Endodermal cell (in vitro differentiated cells): ENCODE measurements at regions not wholly inside any gene's neighbourhood (a gene's known extent, or its start where the extent isn't known, plus 50 kb on each side); places are given as distances from the start of the nearest gene placed in this dataset.
"Not testable (repeated sequence)": the region's sequence is repeated elsewhere in the genome, so short reads cannot be mapped to it uniquely, and the experiment has no call there.

Experiments used
- DNase-seq: peaks from one replicate; pipeline ENCODE4 v3.0.0-alpha.2; 2017
- H3K27ac ChIP-seq: 2 replicates; pipeline ENCODE4 v1.5.1; 2013; ENCODE audit warnings: mild to moderate bottlenecking, low read depth, low read length, moderate library complexity
- H3K27me3 ChIP-seq: 2 replicates; pipeline ENCODE4 v1.6.1; 2013; ENCODE audit warnings: mild to moderate bottlenecking, low read length, moderate library complexity; ENCODE audit not compliant: insufficient read depth, control insufficient read depth, poor library complexity, severe bottlenecking
- H3K36me3 ChIP-seq: 2 replicates; pipeline ENCODE4 v1.7.0; 2013; ENCODE audit warnings: mild to moderate bottlenecking, low read length, moderate library complexity; ENCODE audit not compliant: control insufficient read depth, insufficient read depth
- H3K4me1 ChIP-seq: one replicate; pipeline ENCODE4 v1.7.0; 2013; ENCODE audit warnings: low read length; ENCODE audit not compliant: control insufficient read depth, insufficient read depth
- H3K4me3 ChIP-seq: 2 replicates; pipeline ENCODE4 v1.5.1; 2013; ENCODE audit warnings: mild to moderate bottlenecking, low read length, moderate library complexity
- H3K9ac ChIP-seq: 2 replicates; pipeline ENCODE4 v1.6.1; 2013; ENCODE audit warnings: mild to moderate bottlenecking, low read length, moderate library complexity; ENCODE audit not compliant: poor library complexity, severe bottlenecking; ENCODE audit errors: extremely low read depth
- H3K9me3 ChIP-seq: 2 replicates; pipeline ENCODE4 v1.6.1; 2013; ENCODE audit warnings: mild to moderate bottlenecking, low read length, moderate library complexity; ENCODE audit not compliant: control insufficient read depth
- H3K27ac Mint-ChIP-seq: 2 replicates; pipeline ENCODE4 v1.8.0; 2020; ENCODE audit warnings: mixed read lengths
- H3K27me3 Mint-ChIP-seq: 2 replicates; pipeline ENCODE4 v1.8.0; 2021; ENCODE audit warnings: mild to moderate bottlenecking, mixed read lengths; ENCODE audit not compliant: insufficient read depth
- H3K36me3 Mint-ChIP-seq: 2 replicates; pipeline ENCODE4 v1.8.0; 2020; ENCODE audit warnings: low read depth, mixed read lengths
- H3K4me1 Mint-ChIP-seq: 2 replicates; pipeline ENCODE4 v1.8.0; 2020; ENCODE audit warnings: mixed read lengths
- H3K4me3 Mint-ChIP-seq: 2 replicates; pipeline ENCODE4 v1.8.0; 2020; ENCODE audit warnings: mild to moderate bottlenecking, moderate library complexity, mixed read lengths
- H3K9me3 Mint-ChIP-seq: 2 replicates; pipeline ENCODE4 v1.8.0; 2020; ENCODE audit warnings: mild to moderate bottlenecking, mixed read lengths
- CTCF ChIP-seq: fragments of 200-600 bp; sonication (generic); conservative IDR thresholded peaks from 2 replicates; pipeline ENCODE4 v1.5.0; 2021; ENCODE audit warnings: antibody characterized with exemption, mild to moderate bottlenecking
- WGBS, 2 experiments: methylation state at CpG; one replicate each; pipeline versions ENCODE4 v1.1.5 to v1.1.7; 2013; ENCODE audit warnings: missing lambda C conversion rate in 2 of 2, mixed read lengths in 1 of 2; ENCODE audit not compliant: insufficient coverage in 1 of 2, insufficient read length in 1 of 2; 5-methylcytosine and 5-hydroxymethylcytosine counted together

DNA sequence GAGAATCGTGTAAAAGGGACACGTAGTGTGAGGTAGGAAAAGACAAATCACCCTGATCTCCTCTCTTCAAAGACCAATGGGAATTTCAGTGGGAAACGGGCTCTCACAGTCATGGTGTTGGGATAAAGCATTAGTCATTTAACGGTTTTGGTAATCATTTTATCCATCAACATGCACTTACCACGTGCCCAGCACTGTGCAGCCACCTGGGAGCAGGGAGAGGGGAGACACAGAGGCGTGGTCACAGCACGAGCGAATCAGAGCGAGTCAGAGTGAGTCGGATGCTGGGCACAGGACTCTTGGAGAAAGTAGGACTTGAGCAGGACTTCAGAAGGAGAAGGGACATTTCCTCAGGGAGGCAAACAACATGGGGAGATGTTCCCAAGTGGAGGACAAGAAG is 130.8 kb downstream of the MINAR1 start:
- H3K27me3 Mint-ChIP-seq = peaks cover 2% of the 10 kb centered on the region
- H3K27ac Mint-ChIP-seq = no peak overlapping the region
- H3K9ac ChIP-seq = no peak overlapping the region
- TF ChIP-seq CTCF = no peak
- no peak overlapping the region for H3K27ac ChIP-seq
- no peaks in the 10 kb centered on the region for H3K4me1 Mint-ChIP-seq
- no peaks in the 10 kb centered on the region for H3K36me3 ChIP-seq
- H3K9me3 Mint-ChIP-seq = peaks cover 1% of the 10 kb centered on the region
- no peaks in the 10 kb centered on the region for H3K36me3 Mint-ChIP-seq
- H3K4me3 ChIP-seq = no peak overlapping the region
- H3K4me1 ChIP-seq = no peaks in the 10 kb centered on the region
- no peaks in the 10 kb centered on the region for H3K27me3 ChIP-seq
- DNase-seq = no peak
- H3K4me3 Mint-ChIP-seq = no peak overlapping the region
- WGBS, 2 experiments = 88 to 90% methylated on average over 7 to 9 of the region's 10 CpGs
- H3K9me3 ChIP-seq = peaks cover 6% of the 10 kb centered on the region

GRCh38 chr15:79570004-79570403 is 137.9 kb downstream of the MINAR1 start:
- 81 to 90% methylated on average over 2 of the region's 2 CpGs for WGBS, 2 experiments
- no peaks in the 10 kb centered on the region for H3K4me1 ChIP-seq
- H3K4me3 ChIP-seq = no peak overlapping the region
- no peak for DNase-seq
- H3K4me3 Mint-ChIP-seq = no peak overlapping the region
- no peak overlapping the region for H3K27ac ChIP-seq
- H3K36me3 Mint-ChIP-seq = no peaks in the 10 kb centered on the region
- no peaks in the 10 kb centered on the region for H3K36me3 ChIP-seq
- H3K27ac Mint-ChIP-seq = no peak overlapping the region
- H3K9ac ChIP-seq = no peak overlapping the region
- H3K4me1 Mint-ChIP-seq = no peaks in the 10 kb centered on the region
- peaks cover 6% of the 10 kb centered on the region for H3K27me3 ChIP-seq
- TF ChIP-seq CTCF = no peak
- peaks cover 2% of the 10 kb centered on the region for H3K27me3 Mint-ChIP-seq
- H3K9me3 Mint-ChIP-seq = peaks cover 6% of the 10 kb centered on the region
- peaks cover 12% of the 10 kb centered on the region for H3K9me3 ChIP-seq

GRCh38 chr15:79572691-79573404 is 140.7 kb downstream of the MINAR1 start:
- no peaks in the 10 kb centered on the region for H3K4me1 ChIP-seq
- DNase-seq = no peak
- Mint-ChIP-seq H3K27me3 (no peaks in the 10 kb centered on the region), H3K9me3 (peaks cover 6% of the 10 kb centered on the region), H3K36me3 (no peaks in the 10 kb centered on the region), H3K4me3 (no peak overlapping the region), H3K27ac (no peak overlapping the region), H3K4me1 (no peaks in the 10 kb centered on the region)
- no peak overlapping the region for H3K9ac ChIP-seq
- H3K27me3 ChIP-seq = peaks cover 6% of the 10 kb centered on the region
- H3K9me3 ChIP-seq = peaks cover 7% of the 10 kb centered on the region
- no peak for TF ChIP-seq CTCF
- no peak overlapping the region for H3K4me3 ChIP-seq
- no peak overlapping the region for H3K27ac ChIP-seq
- no peaks in the 10 kb centered on the region for H3K36me3 ChIP-seq
- WGBS, 2 experiments = 62 to 94% methylated on average over 4 to 6 of the region's 6 CpGs

GRCh38 chr15:79574431-79575273 is 142.5 kb downstream of the MINAR1 start:
- H3K27ac ChIP-seq, H3K4me3 Mint-ChIP-seq, H3K27me3 ChIP-seq, H3K9me3 Mint-ChIP-seq, H3K27ac Mint-ChIP-seq, H3K4me1 ChIP-seq, H3K27me3 Mint-ChIP-seq, H3K4me1 Mint-ChIP-seq, H3K9me3 ChIP-seq, DNase-seq, H3K36me3 ChIP-seq, H3K9ac ChIP-seq, H3K36me3 Mint-ChIP-seq, H3K4me3 ChIP-seq: not testable (repeated sequence)
- 93 to 100% methylated on average over 1 to 2 of the region's 2 CpGs for WGBS, 2 experiments
